K562 (cell line): ENCODE measurements at regions not wholly inside any gene's neighbourhood (a gene's known extent, or its start where the extent isn't known, plus 50 kb on each side); places are given as distances from the start of the nearest gene placed in this dataset.
A peak's percentile ranks its signal among the peaks of the same experiment; 100 is the strongest.

Experiments
- ARID3A ChIP-seq: IDR thresholded peaks from 2 replicates; pipeline ENCODE4 v1.6.1; 2012; ENCODE audit warnings: low read depth, low read length, improper control_type of control experiment, borderline replicate concordance
- CBX3 ChIP-seq, 2 experiments: IDR thresholded peaks; 1 replicate in 1 of 2; 2 replicates in 1 of 2; pipeline ENCODE4 v1.6.1; 2012; ENCODE audit warnings: inconsistent platforms in 2 of 2, low read length in 2 of 2, borderline replicate concordance in 1 of 2, control low read depth in 1 of 2
- CREM ChIP-seq: IDR thresholded peaks from 2 replicates; pipeline ENCODE4 v1.6.1; 2014; ENCODE audit warnings: antibody characterized with exemption, low read depth
- ETS2 ChIP-seq: IDR thresholded peaks from 2 replicates; pipeline ENCODE4 v1.6.1; 2016; ENCODE audit warnings: borderline replicate concordance, missing genetic modification characterization, mild to moderate bottlenecking, moderate library complexity, missing compliant biosample characterization; ENCODE audit not compliant: poor library complexity, severe bottlenecking
- JUND ChIP-seq, 2 experiments: IDR thresholded peaks; 2 replicates in 1 of 2; 3 replicates in 1 of 2; pipeline ENCODE4 v1.6.1; 2011; ENCODE audit warnings: borderline replicate concordance in 2 of 2, low read depth in 2 of 2, low read length in 2 of 2, improper control_type of control experiment in 1 of 2, missing biosample characterization in 1 of 2, missing genetic modification characterization in 1 of 2, missing genetic modification reagents in 1 of 2
- MEIS2 ChIP-seq: fragments of 450-650 bp; IDR thresholded peaks from 2 replicates; pipeline ENCODE4 v1.6.1; 2014; ENCODE audit warnings: mild to moderate bottlenecking; ENCODE audit not compliant: partially characterized antibody
- NR2C1 ChIP-seq, 2 experiments: fragments of 450-650 bp; IDR thresholded peaks; 2 replicates each; pipeline ENCODE4 v1.6.1; 2017; ENCODE audit warnings: mild to moderate bottlenecking in 2 of 2, antibody characterized with exemption in 1 of 2, inconsistent platforms in 1 of 2, missing compliant biosample characterization in 1 of 2, missing genetic modification characterization in 1 of 2
- OTX1 ChIP-seq: fragments of 450-650 bp; formaldehyde crosslinking; IDR thresholded peaks from 2 replicates; pipeline ENCODE4 v1.4.0; 2022; ENCODE audit warnings: mild to moderate bottlenecking
- SMAD4 ChIP-seq: fragments of 250-450 bp; sonication (Bioruptor Pico); conservative IDR thresholded peaks from 2 replicates; pipeline ENCODE4 v1.8.0; 2021; ENCODE audit warnings: inconsistent platforms, mild to moderate bottlenecking, moderate library complexity
- YBX1 ChIP-seq: fragments of 450-650 bp; IDR thresholded peaks from 2 replicates; pipeline ENCODE4 v1.7.1; 2016; ENCODE audit warnings: mild to moderate bottlenecking
- ZKSCAN8 ChIP-seq: fragments of 200-800 bp; sonication (Bioruptor generic); IDR thresholded peaks from 2 replicates; pipeline ENCODE4 v1.6.1; 2016; ENCODE audit warnings: missing genetic modification characterization, missing compliant biosample characterization
- ZNF165 ChIP-seq: fragments of 250-450 bp; sonication (Bioruptor Pico); IDR thresholded peaks from 2 replicates; pipeline ENCODE4 v1.4.0; 2020; ENCODE audit warnings: borderline replicate concordance
- ZNF224 ChIP-seq: sonication (generic); formaldehyde crosslinking; IDR thresholded peaks from 2 replicates; pipeline ENCODE4 v1.8.0; 2022; ENCODE audit warnings: mild to moderate bottlenecking, missing genetic modification reagents
- ZNF232 ChIP-seq: sonication (generic); formaldehyde crosslinking; IDR thresholded peaks from 2 replicates; pipeline ENCODE4 v1.8.0; 2022; ENCODE audit warnings: mild to moderate bottlenecking, missing genetic modification reagents
- ZNF445 ChIP-seq: fragments of 250-450 bp; sonication (Bioruptor Pico); IDR thresholded peaks from 2 replicates; pipeline ENCODE4 v1.4.0; 2020; ENCODE audit warnings: low read depth, mild to moderate bottlenecking, moderate library complexity
- TF ChIP-seq, protein P1 (sequence below), 2 experiments: IDR thresholded peaks; 2 replicates each; pipeline ENCODE4 v1.6.1; 2012; ENCODE audit warnings: improper control_type of control experiment in 2 of 2, low read depth in 2 of 2, low read length in 2 of 2, borderline replicate concordance in 1 of 2
- TF ChIP-seq, protein P2 (sequence below): fragments of 200-800 bp; sonication (Bioruptor generic); IDR thresholded peaks from 2 replicates; pipeline ENCODE4 v1.6.1; 2017; ENCODE audit warnings: missing genetic modification characterization, missing compliant biosample characterization

DNA sequence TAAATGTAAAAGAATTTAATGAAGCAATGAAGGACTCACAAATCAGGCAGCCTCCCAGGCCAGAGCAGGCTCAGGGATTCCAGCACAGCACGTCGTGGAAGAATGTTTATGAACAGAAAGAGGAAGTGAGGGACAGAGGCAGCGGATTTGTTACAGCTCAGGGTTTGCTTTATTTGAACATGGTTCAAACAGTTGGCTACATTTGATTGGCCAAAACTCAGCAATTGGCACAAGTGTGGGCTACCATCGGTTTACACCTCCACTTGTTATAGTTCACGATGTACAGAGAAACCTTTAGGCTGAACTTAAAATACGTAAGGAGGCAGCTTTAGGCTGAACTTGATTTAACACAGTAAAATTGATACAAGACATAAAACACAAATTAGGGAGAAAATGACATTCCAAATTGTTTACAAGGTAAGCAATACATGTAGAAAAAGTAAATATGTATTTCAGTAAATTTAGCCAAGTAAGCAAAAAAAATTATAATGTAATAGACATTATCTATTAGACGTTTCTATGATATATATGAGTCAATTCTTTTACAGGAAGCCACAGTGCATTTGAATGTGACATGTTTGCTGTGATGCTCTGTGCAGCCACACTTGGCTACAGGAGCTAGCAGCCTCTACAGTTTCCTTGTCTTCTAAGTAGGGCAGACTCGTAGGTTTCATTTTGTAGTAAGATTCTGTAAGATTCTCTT lies 126.5 kb downstream of the ADSS2 start (continued):
- 0 out of 2 replicates have a peak, but pooled peaks have one; percentile 28 for TF ChIP-seq ZNF445 (CRISPR knock-in tag)
- TF ChIP-seq CREM: no peak
- TF ChIP-seq, protein P1, sequence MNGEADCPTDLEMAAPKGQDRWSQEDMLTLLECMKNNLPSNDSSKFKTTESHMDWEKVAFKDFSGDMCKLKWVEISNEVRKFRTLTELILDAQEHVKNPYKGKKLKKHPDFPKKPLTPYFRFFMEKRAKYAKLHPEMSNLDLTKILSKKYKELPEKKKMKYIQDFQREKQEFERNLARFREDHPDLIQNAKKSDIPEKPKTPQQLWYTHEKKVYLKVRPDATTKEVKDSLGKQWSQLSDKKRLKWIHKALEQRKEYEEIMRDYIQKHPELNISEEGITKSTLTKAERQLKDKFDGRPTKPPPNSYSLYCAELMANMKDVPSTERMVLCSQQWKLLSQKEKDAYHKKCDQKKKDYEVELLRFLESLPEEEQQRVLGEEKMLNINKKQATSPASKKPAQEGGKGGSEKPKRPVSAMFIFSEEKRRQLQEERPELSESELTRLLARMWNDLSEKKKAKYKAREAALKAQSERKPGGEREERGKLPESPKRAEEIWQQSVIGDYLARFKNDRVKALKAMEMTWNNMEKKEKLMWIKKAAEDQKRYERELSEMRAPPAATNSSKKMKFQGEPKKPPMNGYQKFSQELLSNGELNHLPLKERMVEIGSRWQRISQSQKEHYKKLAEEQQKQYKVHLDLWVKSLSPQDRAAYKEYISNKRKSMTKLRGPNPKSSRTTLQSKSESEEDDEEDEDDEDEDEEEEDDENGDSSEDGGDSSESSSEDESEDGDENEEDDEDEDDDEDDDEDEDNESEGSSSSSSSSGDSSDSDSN (IDR thresholded peaks at IDR 0.05; ENCODE audit: borderline replicate concordance in 1 of 2, low read depth in 2 of 2, low read length in 2 of 2): no peak
- TF ChIP-seq JUND (IDR thresholded peaks at IDR 0.05; ENCODE audit: borderline replicate concordance, low read depth, low read length): peak; percentile 11; the same call in 1 of the 2 replicates
- TF ChIP-seq JUND (tag; IDR thresholded peaks at IDR 0.05; ENCODE audit: borderline replicate concordance, low read depth, low read length): no peak; the same call in 2 of the 3 replicates
- TF ChIP-seq CBX3 (IDR thresholded peaks at IDR 0.05; ENCODE audit: borderline replicate concordance in 1 of 2, low read length in 2 of 2): peak in 1 of 2 experiments; percentile 60; a peak in 1 of 3 replicates
- TF ChIP-seq ARID3A: no peak
- TF ChIP-seq OTX1 (CRISPR knock-in tag): 0 out of 2 replicates have a peak, but pooled peaks have one; percentile 11
- TF ChIP-seq NR2C1 (IDR thresholded peaks at IDR 0.05): no peak
- no peak for TF ChIP-seq NR2C1 (tag; IDR thresholded peaks at IDR 0.05)
- no peak for TF ChIP-seq YBX1
- TF ChIP-seq, protein P2, sequence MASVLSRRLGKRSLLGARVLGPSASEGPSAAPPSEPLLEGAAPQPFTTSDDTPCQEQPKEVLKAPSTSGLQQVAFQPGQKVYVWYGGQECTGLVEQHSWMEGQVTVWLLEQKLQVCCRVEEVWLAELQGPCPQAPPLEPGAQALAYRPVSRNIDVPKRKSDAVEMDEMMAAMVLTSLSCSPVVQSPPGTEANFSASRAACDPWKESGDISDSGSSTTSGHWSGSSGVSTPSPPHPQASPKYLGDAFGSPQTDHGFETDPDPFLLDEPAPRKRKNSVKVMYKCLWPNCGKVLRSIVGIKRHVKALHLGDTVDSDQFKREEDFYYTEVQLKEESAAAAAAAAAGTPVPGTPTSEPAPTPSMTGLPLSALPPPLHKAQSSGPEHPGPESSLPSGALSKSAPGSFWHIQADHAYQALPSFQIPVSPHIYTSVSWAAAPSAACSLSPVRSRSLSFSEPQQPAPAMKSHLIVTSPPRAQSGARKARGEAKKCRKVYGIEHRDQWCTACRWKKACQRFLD (CRISPR knock-in tag): peak; percentile 85
- TF ChIP-seq MEIS2: no peak
- TF ChIP-seq ZNF165 (CRISPR knock-in tag): no peak
- peak; percentile 50; the same call in 1 of the 2 replicates for TF ChIP-seq ZKSCAN8 (CRISPR knock-in tag)
- no peak for TF ChIP-seq ZNF224 (CRISPR knock-in tag)
- peak; percentile 50; the same call in 1 of the 2 replicates for TF ChIP-seq SMAD4
- no peak for TF ChIP-seq ETS2
- no peak for TF ChIP-seq ZNF232 (CRISPR knock-in tag)
